ENCODE measurements at regions not wholly inside any gene's neighbourhood (a gene's known extent, or its start where the extent isn't known, plus 50 kb on each side); places are given as distances from the start of the nearest gene placed in this dataset.

GRCh38 chr10:61091531-61091930 is 147.5 kb upstream of the RHOBTB1 start:
- no peak for DNase-seq (ENCODE audit: low spot score)

GRCh38 chr10:61089251-61089650 is 145.3 kb upstream of the RHOBTB1 start:
- no peak for DNase-seq (ENCODE audit: low spot score)

GRCh38 chr10:61084493-61084892 is 140.5 kb upstream of the RHOBTB1 start:
- no peak for DNase-seq (ENCODE audit: low spot score)

GRCh38 chr10:61081301-61081700 is 137.3 kb upstream of the RHOBTB1 start:
- no peak for DNase-seq (ENCODE audit: low spot score)

GRCh38 chr10:61078542-61079275 is 134.7 kb upstream of the RHOBTB1 start:
- no peak for DNase-seq (ENCODE audit: low spot score)

- no peak for DNase-seq (ENCODE audit: low spot score)
These were observed 132.7 kb upstream of the RHOBTB1 start for GRCh38 chr10:61076572-61077114.

- no peak for DNase-seq (ENCODE audit: low spot score)
These were observed 129.4 kb upstream of the RHOBTB1 start for GRCh38 chr10:61073391-61073790.

GRCh38 chr10:61071580-61071979 is 127.6 kb upstream of the RHOBTB1 start:
- no peak for DNase-seq (ENCODE audit: low spot score)

- no peak for DNase-seq (ENCODE audit: low spot score)
These were observed 124.5 kb upstream of the RHOBTB1 start for GRCh38 chr10:61068471-61068870.

- DNase-seq (ENCODE audit: low spot score): no peak
These were observed 123.8 kb upstream of the RHOBTB1 start for GRCh38 chr10:61067671-61068336.

GRCh38 chr10:61066661-61067344 is 122.8 kb upstream of the RHOBTB1 start:
- DNase-seq (ENCODE audit: low spot score): no peak

- DNase-seq (ENCODE audit: low spot score): no peak
These were observed 121.1 kb upstream of the RHOBTB1 start for GRCh38 chr10:61065051-61065450.

GRCh38 chr10:61064356-61064755 is 120.4 kb upstream of the RHOBTB1 start:
- no peak for DNase-seq (ENCODE audit: low spot score)

- DNase-seq (ENCODE audit: low spot score): no peak
These were observed 119.9 kb upstream of the RHOBTB1 start for GRCh38 chr10:61063901-61064300.

GRCh38 chr10:61063034-61063433 is 119.0 kb upstream of the RHOBTB1 start:
- DNase-seq (ENCODE audit: low spot score): no peak

GRCh38 chr10:61061923-61062504 is 118.0 kb upstream of the RHOBTB1 start:
- no peak for DNase-seq (ENCODE audit: low spot score)

GRCh38 chr10:61059636-61060035 is 115.7 kb upstream of the RHOBTB1 start:
- no peak for DNase-seq (ENCODE audit: low spot score)

- no peak for DNase-seq (ENCODE audit: low spot score)
These were observed 108.7 kb upstream of the RHOBTB1 start for GRCh38 chr10:61052469-61053205.

- DNase-seq (ENCODE audit: low spot score): no peak
These were observed 107.4 kb upstream of the RHOBTB1 start for GRCh38 chr10:61051344-61051743.

- no peak for DNase-seq (ENCODE audit: low spot score)
These were observed 106.2 kb upstream of the RHOBTB1 start for GRCh38 chr10:61050120-61050745.

- DNase-seq (ENCODE audit: low spot score): no peak
These were observed 105.4 kb upstream of the RHOBTB1 start for GRCh38 chr10:61049386-61049785.
